Tibial artery (tissue), 4 donors: ENCODE measurements at regions not wholly inside any gene's neighbourhood (a gene's known extent, or its start where the extent isn't known, plus 50 kb on each side); places are given as distances from the start of the nearest gene placed in this dataset.
"Not testable (repeated sequence)": the region's sequence is repeated elsewhere in the genome, so short reads cannot be mapped to it uniquely, and the experiment has no call there.

Experiments
- DNase-seq, 2 donors: peaks; one replicate each; pipeline ENCODE4 v3.0.0-alpha.2; 2019
- H3K27ac ChIP-seq, 2 donors: fragments of 200-600 bp; sonication (generic) in 1 of 2; 1 replicate in 1 of 2; 2 replicates in 1 of 2; pipeline ENCODE4 v1.5.1; 2018 to 2019; ENCODE audit warnings: mild to moderate bottlenecking in 1 of 2
- H3K27me3 ChIP-seq, 2 donors: fragments of 200-600 bp; sonication (generic) in 1 of 2; one replicate each; pipeline versions ENCODE4 v1.5.1 to v1.6.0; 2016 to 2019
- H3K36me3 ChIP-seq, 3 donors: fragments of 200-600 bp; sonication (generic) in 2 of 3; one replicate each; pipeline ENCODE4 v1.5.1; 2016 to 2019; ENCODE audit warnings: mild to moderate bottlenecking in 2 of 3
- H3K4me1 ChIP-seq, 4 donors: fragments of 200-600 bp; sonication (generic) in 2 of 4; 1 replicate in 3 of 4; 2 replicates in 1 of 4; pipeline ENCODE4 v1.5.1; 2016 to 2019
- H3K4me3 ChIP-seq, 2 donors: fragments of 200-600 bp; sonication (generic) in 1 of 2; 1 replicate in 1 of 2; 2 replicates in 1 of 2; pipeline ENCODE4 v1.5.1; 2018 to 2019; ENCODE audit warnings: mild to moderate bottlenecking in 2 of 2
- H3K9me3 ChIP-seq, 3 donors: fragments of 200-600 bp; sonication (generic) in 1 of 3; one replicate each; pipeline ENCODE4 v1.5.1; 2016 to 2019
- CTCF ChIP-seq, 2 experiments: fragments of 200-600 bp in 1 of 2; fragments of 450-650 bp in 1 of 2; IDR thresholded peaks; one replicate each; pipeline ENCODE4 v1.5.1; 2017 to 2019; ENCODE audit warnings: antibody characterized with exemption in 2 of 2, mild to moderate bottlenecking in 1 of 2, moderate library complexity in 1 of 2
- intact Hi-C: fragments of 100-400 bp; cut with DNase I; formaldehyde crosslinking; loops from one replicate; pipeline ENCODE4 v1.15.0; 2023; ENCODE audit warnings: low total_unique reads

GRCh38 chrY:7515812-7516211 lies 604.3 kb upstream of the AMELY start:
- H3K4me1 ChIP-seq = no peaks in the 10 kb centered on the region
- no peak overlapping the region for H3K27ac ChIP-seq
- no peaks in the 10 kb centered on the region for H3K9me3 ChIP-seq
- no peak for DNase-seq
- intact Hi-C loops = no loop called here
- H3K36me3 ChIP-seq = no peaks in the 10 kb centered on the region
- H3K27me3 ChIP-seq = no peaks in the 10 kb centered on the region
- H3K4me3 ChIP-seq = no peak overlapping the region
- TF ChIP-seq CTCF (IDR thresholded peaks at IDR 0.05) = no peak

GRCh38 chrY:7502896-7503295 lies 591.3 kb upstream of the AMELY start:
- intact Hi-C loops = no loop called here

GRCh38 chrY:7501236-7501635 lies 589.7 kb upstream of the AMELY start:
- Histone ChIP-seq H3K4me1 (no peaks in the 10 kb centered on the region), H3K9me3 (no peaks in the 10 kb centered on the region), H3K36me3 (no peaks in the 10 kb centered on the region), H3K4me3 (no peak overlapping the region), H3K27ac (no peak overlapping the region), H3K27me3 (no peaks in the 10 kb centered on the region)
- no peak for TF ChIP-seq CTCF (IDR thresholded peaks at IDR 0.05)
- intact Hi-C loops = no loop called here
- no peak for DNase-seq

More at GRCh38 chrY:7502896-7503295, 591.3 kb upstream of the AMELY start:
- H3K36me3 ChIP-seq = no peaks in the 10 kb centered on the region
- DNase-seq = no peak
- no peaks in the 10 kb centered on the region for H3K27me3 ChIP-seq
- H3K9me3 ChIP-seq = no peaks in the 10 kb centered on the region
- TF ChIP-seq CTCF (IDR thresholded peaks at IDR 0.05) = no peak
- no peak overlapping the region for H3K4me3 ChIP-seq
- H3K4me1 ChIP-seq = no peaks in the 10 kb centered on the region
- H3K27ac ChIP-seq = no peak overlapping the region

- H3K9me3 ChIP-seq = no peaks in the 10 kb centered on the region
- no peak overlapping the region for H3K4me3 ChIP-seq
- intact Hi-C loops = no loop called here
- TF ChIP-seq CTCF (IDR thresholded peaks at IDR 0.05) = no peak
- no peaks in the 10 kb centered on the region for H3K36me3 ChIP-seq
- H3K4me1 ChIP-seq = no peaks in the 10 kb centered on the region
- no peaks in the 10 kb centered on the region for H3K27me3 ChIP-seq
- no peak for DNase-seq
- no peak overlapping the region for H3K27ac ChIP-seq
Measured at GRCh38 chrY:7496001-7496400, 584.4 kb upstream of the AMELY start.

GRCh38 chrY:7484455-7485285 lies 573.1 kb upstream of the AMELY start:
- H3K27ac ChIP-seq, H3K36me3 ChIP-seq, H3K9me3 ChIP-seq, H3K4me3 ChIP-seq, H3K4me1 ChIP-seq, DNase-seq, H3K27me3 ChIP-seq, intact Hi-C loops: not testable (repeated sequence)

- no peaks in the 10 kb centered on the region for H3K36me3 ChIP-seq
- H3K27me3 ChIP-seq = no peaks in the 10 kb centered on the region
- intact Hi-C loops = no loop called here
- DNase-seq = no peak
- no peaks in the 10 kb centered on the region for H3K9me3 ChIP-seq
- no peak overlapping the region for H3K27ac ChIP-seq
- H3K4me1 ChIP-seq = no peaks in the 10 kb centered on the region
- no peak overlapping the region for H3K4me3 ChIP-seq
- no peak for TF ChIP-seq CTCF (IDR thresholded peaks at IDR 0.05)
Measured at GRCh38 chrY:7471976-7472375, 560.4 kb upstream of the AMELY start.
